Hepatic stellate cell (primary cell): ENCODE measurements at regions not wholly inside any gene's neighbourhood (a gene's known extent, or its start where the extent isn't known, plus 50 kb on each side); places are given as distances from the start of the nearest gene placed in this dataset.
"Not testable (repeated sequence)": the region's sequence is repeated elsewhere in the genome, so short reads cannot be mapped to it uniquely, and the experiment has no call there.

ENCODE experiments used
- DNase-seq: peaks from one replicate; pipeline ENCODE4 v3.0.0; 2011; ENCODE audit warnings: low spot score

DNA sequence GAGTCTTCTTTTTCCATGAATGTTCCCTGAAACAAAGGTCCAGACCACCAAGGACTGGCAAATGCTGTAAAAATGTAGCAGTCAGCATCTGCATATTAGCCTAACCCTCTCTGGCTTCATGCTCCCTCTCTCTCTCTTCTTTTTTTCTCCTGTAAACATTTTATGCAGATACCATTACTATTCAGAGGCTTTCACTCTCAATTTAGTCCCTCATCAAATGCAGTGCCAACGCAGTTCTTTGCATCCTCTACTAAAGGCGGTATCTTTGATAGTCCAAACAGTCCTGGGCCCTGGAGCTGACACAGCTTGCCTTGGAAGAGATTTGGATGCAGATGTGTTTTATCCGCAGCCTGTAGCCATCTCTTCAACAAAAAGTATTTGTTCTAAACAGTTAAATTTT is 167.1 kb upstream of the MMS22L start:
- DNase-seq, result no peak

GRCh38 chr6:97456070-97456469 is 173.1 kb upstream of the MMS22L start:
- no peak for DNase-seq

GRCh38 chr6:97459535-97459934 is 176.5 kb upstream of the MMS22L start:
- DNase-seq, result no peak

DNA sequence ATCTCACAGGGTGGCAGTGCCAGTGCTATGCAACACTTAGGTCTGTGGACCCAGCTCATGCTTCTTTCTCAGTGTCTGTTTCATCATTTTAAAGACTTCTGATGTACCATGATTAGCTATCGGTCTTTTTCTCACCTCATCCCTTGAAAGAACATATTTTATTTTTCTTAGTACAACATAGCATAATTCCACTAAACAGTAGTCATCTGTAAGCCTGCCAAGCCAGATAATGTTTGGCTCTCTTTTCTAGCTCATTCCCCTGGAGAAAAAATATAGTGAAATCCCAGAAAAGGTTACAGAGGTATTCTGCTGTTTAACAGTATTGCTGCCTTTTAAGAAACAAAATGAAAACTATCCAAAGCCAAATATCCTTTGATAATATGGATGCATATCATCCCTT is 177.0 kb upstream of the MMS22L start:
- no peak for DNase-seq

DNA sequence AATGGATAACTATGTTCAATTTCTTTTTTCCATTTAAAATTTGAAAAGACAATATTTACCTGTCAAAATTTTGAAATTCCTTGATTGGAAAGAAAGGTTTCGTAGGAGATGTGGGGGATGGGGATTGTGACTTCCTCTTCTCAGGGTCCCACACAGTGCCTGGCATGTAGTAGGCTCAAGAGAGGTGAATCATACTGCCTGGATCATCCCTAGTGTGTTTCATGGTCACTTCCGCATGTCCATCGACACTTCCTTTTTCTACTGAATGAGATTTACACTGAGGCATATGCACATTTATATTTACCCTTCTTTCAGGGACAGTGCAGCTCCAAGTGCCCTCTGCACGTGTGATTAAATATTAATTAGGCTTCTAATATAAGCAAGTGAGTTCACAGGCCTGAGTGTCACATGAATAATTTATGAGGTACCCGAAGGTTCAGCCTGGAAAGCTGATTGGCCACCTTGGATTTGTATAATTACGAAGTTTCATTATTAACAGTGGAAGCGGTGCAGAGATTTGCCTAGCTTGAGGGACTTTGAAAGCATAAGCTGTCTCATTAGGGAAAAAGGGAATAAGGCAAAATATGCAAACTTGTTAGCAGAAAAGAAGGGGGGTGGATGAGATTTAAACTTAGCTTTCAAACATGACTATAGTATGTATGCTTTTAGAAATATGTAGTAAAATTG is 177.5 kb upstream of the MMS22L start:
- DNase-seq, result no peak

DNA sequence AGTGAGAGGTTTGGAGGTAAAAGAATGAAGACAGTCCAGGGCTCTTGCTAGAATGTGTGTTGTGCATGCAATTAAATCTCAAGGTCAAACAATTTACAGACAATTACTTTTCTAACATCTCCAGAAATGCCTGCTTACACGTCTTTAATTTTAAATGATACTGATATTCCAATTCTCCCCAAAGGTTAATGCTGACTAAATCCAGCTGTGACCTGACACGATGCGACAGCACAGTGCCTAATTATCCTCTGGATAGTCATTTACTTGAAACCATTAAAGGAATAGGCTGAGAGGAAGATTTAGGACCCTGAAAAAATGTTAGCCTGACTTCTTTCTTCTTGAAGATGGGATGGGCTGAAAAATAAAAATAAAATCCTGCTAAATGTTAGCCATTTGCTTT is 178.2 kb upstream of the MMS22L start:
- DNase-seq, result no peak

GRCh38 chr6:97462031-97462430 is 179.0 kb upstream of the MMS22L start:
- no peak for DNase-seq

DNA sequence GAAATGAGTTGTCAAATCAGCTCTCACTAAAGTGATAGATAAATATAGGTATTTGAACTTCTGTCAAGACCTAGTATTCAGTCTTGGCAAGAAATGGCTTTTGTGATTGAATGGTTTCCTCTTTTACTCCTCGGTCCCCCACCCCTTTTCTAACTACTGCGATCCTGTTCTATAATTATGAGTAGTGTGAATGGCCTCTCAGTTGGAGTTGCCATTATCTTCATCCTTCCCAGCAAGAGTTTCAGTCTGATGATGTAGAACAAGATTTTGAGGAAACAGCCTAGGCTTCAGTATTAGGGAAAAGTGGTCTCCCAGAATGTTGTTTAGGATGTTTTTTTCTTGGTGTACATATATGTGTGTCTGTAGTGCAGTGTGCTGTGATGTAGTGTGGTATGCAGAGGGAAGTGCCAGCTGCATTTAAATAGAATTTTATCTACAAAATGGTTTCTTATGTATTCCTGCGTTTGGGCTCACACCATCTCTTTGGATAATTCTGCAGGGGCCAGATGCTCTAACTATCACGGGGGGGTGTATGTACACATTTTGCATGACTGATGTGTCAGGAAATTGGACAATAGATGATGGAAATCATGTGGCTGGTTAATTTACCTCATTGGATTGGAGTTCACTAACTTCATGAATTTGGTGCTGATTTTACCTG is 180.1 kb upstream of the MMS22L start:
- no peak for DNase-seq

GRCh38 chr6:97465877-97466561 is 183.0 kb upstream of the MMS22L start:
- no peak for DNase-seq

DNA sequence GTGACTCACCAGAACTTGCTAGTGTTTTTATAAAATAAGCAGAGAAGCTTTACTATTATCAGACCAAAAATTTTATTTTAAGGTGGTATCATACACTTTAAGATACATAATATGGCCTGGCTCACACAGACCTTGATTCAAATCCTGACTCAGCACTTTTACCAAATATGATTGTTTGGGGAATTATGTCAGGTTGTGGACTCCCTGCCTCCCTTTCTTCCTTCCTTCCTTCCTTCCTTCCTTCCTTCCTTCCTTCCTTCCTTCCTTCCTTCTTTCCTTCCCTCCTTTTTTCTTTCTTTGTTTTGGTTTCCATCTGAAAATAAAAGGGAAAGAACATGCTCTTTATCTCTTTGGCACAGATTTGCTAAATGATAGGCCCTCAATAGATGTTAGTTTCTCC is 186.0 kb upstream of the MMS22L start:
- no peak for DNase-seq

DNA sequence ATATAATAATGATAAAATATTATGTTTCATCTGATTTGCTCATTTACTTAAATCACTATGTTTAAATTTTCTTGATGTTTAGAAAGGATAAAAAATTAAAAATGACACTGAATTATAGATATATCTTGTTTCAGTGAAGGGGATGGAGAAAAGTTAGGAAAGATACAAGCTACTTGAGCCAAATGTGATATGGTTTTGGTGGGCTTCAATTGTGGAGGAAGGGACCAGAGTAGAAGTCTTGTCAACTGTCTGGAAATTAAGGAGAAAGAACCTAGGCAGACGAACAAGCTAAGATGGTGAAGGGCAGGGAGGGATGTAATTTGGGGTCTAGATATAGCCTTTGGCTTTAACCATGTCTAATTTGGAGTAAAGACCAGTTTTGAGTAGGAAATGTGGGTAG is 186.4 kb upstream of the MMS22L start:
- DNase-seq, result no peak

GRCh38 chr6:97470322-97470721 is 187.3 kb upstream of the MMS22L start:
- no peak for DNase-seq

GRCh38 chr6:97473979-97474378 is 191.0 kb upstream of the MMS22L start:
- no peak for DNase-seq

GRCh38 chr6:97497713-97498331 is 214.8 kb upstream of the MMS22L start:
- DNase-seq, result peak; percentile 5

DNA sequence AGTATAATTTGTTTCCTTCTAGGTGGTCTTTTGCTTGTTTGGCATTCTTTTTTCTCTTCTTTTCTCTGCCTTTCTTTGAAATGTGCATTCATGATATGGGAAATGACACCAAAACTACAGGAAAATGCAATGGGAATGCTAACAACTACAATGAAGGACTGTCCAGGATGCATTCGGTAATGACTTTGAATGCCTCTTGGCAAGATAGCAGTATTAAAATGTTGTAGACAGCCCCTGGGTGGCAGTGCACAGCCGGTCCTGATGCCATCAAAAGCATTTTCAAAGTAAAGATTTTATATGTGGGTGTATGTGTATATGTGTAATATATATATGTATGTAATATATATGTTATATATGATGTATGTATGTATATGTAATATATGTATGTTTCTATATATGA is 218.8 kb upstream of the MMS22L start:
- no peak for DNase-seq

- DNase-seq, result no peak
These were observed 225.6 kb upstream of the MMS22L start for GRCh38 chr6:97508646-97509045.

GRCh38 chr6:97513260-97513659 is 230.2 kb upstream of the MMS22L start:
- not testable (repeated sequence) for DNase-seq

- no peak for DNase-seq
These were observed 241.8 kb upstream of the MMS22L start for GRCh38 chr6:97524811-97525210.

- no peak for DNase-seq
These were observed 252.8 kb upstream of the MMS22L start for GRCh38 chr6:97535800-97536199.

DNA sequence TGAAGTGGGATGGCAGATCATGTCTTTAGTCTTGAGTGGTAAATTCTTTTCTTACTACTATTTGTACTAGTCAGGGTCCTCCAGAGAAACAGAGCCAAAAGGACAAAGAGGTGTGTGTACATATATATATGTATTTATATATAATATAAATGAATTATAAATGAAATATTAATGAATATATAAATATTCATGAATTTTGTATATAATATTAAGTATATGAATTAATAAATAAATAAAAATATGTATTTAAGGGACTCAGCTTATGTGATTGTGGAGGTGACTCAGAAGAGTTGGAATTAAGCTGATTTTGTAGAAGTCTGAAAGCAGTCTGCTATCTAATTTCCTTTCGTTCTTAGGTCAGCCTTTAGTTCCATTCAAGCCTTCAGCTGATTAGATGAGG is 265.3 kb upstream of the MMS22L start:
- no peak for DNase-seq

GRCh38 chr6:97557355-97557754 is 274.3 kb upstream of the MMS22L start:
- DNase-seq, result no peak

DNA sequence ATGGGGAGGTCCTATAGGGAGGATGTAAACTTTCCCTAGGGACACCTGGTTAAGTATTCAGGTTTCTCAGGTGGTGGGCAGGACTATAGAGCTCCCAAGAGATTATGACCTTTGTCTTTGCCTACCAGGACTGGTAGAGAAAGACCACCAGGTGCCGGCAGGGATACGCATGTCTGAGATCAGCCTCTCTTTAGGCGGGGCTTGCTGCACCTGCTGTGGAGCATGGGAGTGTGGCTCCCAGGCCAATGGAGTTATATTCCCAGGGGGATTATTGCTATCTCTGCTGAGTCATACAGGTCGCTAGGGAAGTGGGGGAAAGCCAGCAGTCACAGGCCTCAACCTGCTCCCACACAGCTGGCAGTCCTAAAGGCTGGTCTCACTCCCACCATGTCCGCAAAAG is 280.5 kb upstream of the MMS22L start:
- no peak for DNase-seq

- DNase-seq, result no peak
These were observed 289.9 kb upstream of the MMS22L start for GRCh38 chr6:97572943-97573342.
